DMS53 treated with DMSO at 0.1 percent for 48 hours (cell line): ENCODE measurements at regions not wholly inside any gene's neighbourhood (a gene's known extent, or its start where the extent isn't known, plus 50 kb on each side); places are given as distances from the start of the nearest gene placed in this dataset.
"Not testable (repeated sequence)": the region's sequence is repeated elsewhere in the genome, so short reads cannot be mapped to it uniquely, and the experiment has no call there.

Experiments used
- DNase-seq: peaks from one replicate; lab custom pipeline; 2025; ENCODE audit not compliant: unreplicated experiment; lab: John Stamatoyannopoulos, UW

DNA sequence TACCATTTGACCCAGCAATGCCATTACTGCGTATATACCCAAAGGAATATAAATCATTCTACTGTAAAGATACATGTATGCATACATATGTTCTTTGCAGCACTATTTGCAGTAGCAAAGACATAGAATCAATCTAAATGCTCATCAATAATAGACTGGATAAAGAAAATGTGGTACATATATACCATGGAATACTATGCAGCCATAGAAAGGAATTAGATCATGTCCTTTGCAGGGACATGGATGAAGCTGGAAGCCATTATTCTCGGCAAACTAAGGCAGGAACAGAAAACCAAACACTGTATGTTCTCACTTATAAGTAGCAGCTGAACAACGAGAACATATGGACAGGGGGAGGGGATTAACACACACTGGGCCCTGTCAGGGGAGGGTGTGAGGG, 54.8 kb upstream of the ZNF30 start:
- DNase-seq, result not testable (repeated sequence)

DNA sequence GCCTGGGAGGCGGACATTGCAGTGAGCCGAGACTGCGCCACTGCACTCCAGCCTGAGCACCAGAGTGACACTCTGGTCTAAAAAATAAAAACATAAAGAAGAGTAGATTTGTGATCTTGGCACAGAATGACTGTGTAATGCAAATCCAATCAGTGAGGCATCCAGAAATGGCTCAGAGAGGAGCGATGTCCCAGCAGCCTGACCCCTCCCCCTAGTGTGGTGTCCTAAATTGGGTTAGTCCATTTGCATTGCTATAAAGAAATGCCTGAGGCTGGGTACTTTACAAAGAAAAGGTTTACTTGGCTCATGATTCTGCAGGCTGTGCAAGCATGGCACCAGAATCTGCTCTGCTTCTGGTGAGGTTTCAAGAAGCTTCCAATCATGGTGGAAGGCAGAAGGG, 59.1 kb upstream of the ZNF30 start:
- no peak for DNase-seq

DNA sequence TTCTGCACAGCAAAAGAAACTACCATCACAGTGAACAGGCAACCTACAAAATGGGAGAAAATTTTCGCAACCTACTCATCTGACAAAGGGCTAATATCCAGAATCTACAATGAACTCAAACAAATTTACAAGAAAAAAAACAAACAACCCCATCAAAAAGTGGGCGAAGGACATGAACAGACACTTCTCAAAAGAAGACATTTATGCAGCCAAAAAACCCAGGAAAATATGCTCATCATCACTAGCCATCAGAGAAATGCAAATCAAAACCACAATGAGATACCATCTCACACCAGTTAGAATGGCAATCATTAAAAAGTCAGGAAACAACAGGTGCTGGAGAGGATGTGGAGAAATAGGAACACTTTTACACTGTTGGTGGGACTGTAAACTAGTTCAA, 61.5 kb upstream of the ZNF30 start:
- not testable (repeated sequence) for DNase-seq

DNA sequence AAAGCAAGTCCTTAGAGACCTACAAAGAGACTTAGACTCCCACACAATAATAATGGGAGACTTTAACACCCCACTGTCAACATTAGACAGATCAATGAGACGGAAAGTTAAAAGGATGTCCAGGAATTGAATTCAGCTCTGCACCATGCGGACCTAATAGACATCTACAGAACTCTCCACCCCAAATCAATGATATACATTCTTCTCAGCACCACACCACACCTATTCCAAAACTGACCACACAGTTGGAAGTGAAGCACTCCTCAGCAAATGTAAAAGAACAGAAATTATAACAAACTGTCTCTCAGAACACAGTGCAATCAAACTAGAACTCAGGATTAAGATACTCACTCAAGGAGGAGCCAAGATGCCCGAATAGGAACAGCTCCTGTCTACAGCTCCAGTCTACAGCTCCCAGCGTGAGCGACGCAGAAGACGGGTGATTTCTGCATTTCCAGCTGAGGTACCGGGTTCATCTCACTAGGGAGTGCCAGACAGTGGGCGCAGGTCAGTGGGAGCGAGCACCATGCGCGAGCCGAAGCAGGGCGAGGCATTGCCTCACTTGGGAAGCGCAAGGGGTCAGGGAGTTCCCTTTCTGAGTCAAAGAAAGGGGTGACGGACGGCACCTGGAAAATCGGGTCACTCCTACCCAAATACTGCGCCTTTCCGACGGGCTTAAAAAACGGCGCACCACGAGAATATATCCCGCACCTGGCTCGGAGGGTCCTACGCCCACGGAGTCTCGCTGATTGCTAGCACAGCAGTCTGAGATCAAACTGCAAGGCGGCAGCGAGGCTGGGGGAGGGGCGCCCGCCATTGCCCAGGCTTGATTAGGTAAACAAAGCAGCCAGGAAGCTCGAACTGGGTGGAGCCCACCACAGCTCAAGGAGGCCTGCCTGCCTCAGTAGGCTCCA, 66.6 kb upstream of the ZNF30 start:
- DNase-seq, result not testable (repeated sequence)

DNA sequence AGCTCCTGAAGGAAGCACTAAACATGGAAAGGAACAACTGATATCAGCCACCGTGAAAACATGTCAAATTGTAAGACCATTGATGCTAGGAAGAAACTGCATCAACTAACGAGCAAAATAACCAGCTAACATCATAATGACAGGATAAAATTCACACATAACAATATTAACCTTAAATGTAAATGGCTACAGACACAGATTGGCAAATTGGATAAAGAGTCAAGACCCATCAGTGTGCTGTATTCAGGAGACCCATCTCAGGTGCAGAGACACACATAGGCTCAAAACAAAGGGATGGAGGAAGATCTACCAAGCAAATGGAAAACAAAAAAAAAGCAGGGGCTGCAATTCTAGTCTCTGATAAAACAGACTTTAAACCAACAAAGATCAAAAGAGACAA, 67.4 kb upstream of the ZNF30 start:
- not testable (repeated sequence) for DNase-seq

DNA sequence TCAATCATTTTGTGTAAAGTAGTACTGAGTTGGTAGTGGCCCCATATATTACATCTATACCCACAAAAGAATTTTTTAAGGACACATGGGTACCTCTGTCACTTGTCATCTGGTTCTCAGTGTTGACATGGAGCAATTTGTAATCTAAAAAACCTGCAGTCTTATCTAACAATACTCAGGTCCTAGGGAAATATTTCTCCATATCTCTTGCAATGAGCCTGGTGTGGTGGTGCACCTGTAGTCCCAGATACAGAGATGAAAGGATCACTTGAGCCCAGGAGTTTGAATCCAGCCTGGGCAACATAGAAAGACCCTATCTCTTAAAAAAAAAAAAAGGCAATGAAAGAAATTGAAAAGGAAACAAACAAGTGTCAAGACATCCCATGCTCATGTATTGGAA, 70.7 kb upstream of the ZNF30 start:
- DNase-seq, result no peak

DNA sequence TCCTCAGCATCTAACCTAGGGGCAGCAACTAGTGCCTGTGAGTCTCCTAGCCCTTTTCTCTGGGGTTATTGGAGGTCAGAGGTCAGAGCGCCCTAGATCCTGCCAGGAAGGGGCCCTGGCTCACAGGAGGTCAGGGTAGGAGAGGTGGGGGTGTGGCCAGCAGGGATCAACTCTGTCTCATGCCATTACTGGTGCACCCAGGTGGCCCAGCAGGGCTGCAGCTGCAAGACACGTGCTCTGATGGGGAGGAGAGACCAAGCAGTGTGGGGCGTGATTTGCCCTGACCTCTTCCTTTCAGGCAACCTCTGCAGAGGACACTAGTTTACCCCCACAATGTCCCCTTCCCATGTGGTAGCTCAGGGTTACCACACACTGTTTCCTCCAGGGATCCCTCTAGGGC, 73.3 kb upstream of the ZNF30 start:
- no peak for DNase-seq

DNA sequence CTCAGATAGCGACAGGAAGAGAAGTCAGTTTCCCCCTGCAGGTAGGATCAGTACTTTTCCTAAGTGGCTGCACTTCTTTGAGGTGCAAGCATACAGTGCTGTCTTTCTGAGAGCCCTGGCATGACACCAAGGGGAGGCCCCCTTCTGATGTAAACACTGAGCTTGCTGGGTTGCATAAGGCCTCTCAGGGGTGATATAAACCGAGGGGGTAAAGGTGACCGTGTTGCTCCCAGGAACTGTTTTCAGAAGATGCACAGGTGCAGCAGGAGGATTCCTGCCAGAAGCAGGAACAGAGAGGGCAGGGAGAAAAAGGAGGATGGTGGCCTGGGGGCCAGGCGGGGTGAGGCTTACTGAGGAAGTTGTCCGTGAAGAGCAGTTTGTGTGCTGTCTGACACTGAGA, 74.0 kb upstream of the ZNF30 start:
- no peak for DNase-seq

DNA sequence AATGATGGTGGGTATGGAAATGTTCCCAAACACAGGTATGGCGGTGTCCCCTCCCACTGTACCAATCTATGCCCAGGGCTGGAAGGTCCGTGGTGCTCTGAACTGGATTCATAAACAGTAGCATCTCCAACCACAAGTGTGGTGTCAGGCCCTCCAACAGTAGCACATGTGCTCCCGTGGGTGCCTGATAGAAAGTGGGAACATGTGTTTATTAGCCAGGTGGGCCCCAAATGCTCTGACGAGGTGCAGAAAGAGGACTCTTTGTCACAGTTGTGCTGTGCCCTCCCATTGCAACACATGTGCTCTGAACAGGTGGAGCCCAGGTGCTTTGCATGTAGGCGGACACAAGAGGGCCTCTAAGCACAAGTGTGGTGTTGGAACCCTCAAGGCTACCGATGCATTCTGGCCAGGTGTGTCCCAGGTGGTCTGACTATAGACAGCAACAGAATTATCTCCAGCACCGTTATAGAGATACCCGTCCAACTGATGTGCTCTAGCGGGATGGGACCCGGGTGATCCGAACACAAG, 75.4 kb upstream of the ZNF30 start:
- peak; percentile 25 for DNase-seq

DNA sequence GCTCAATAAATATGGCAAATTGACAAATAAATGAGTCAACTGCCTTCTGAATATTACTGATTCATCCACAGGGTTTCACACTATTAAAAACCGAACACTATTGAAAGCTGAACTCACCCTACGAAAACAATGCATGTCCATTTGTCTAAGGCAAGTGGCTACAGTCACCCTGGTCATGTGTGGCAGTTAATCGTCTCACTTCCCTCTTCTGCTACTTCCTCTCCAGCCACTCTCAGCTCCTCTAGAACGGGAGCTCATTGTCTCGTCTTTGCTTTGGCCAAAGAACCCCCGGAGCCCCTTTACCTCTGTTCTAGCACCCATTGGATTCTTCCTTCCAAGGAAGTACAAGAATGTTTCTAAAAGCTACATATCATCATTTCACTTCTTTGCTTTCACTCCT, 74.4 kb upstream of the ZNF599 start:
- DNase-seq, result no peak

DNA sequence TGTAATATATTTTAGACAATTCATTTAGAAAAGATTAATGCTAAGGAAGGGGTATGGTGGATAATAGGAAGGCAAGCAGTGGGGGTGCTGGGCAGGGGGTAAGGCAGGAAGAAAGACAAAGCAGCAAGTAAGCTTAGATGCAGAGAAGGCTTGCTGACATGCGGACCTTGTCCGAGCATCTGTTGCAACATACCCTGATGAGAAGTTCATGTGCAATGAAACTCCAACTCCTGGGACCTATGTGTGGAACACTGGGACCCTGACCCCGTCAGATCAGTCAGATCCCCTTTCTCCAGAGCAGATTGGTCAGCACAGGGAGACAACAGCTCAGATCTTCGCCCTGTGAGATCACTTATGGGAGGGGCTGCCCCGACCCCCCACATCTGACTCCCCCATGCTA, 71.3 kb upstream of the ZNF599 start:
- no peak for DNase-seq

DNA sequence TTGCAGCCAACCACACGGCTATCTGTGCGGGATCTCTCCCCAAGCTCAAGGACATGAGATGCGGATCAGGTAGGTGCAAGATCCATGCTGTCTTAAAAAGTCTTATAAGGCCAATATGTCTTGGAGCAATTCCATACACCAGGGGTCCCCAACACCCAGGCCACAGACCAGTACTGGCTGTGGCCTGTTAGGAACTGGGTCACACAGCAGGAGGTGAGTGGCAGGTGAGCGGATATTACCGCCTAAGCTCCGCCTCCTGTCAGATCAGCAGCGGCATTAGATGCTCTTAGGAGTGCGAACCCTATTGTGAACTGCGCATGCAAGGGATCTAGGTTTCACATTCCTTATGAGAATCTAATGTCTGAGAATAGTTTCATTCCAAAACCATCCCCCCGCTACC, 68.8 kb upstream of the ZNF599 start:
- DNase-seq, result no peak

DNA sequence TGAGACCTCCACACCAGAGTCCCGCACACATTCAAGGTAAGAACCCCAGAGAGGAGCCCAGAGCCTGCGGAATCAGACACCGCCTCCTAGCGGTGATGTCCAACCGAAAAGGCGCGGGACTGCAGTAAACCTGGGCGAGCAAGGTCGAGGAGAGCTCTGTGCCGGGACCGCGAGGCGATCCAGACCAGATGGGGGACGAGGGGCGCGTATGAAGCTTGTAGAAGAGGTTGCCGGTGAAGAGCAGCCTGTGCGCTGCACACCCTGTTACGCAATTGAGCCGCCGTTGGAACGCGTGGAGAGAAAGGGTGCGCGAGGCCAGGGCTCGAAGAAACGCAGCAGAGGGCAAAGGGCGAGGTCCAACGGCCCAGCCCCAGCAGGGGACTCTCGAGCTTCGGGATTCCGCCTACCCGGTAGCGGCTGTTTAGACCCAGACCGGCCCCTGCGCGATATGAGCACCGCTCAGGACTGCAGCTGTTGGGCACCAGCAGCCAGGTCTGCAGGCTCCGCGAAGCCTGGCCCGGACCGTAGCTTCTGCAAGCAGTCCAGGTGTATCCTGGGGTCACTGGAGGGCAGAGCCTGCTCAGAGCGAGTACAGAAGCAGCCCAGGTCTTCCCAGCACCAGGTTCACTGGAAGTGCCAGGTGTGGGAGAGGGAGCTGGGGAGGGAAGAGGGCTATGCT, 65.9 kb upstream of the ZNF599 start:
- DNase-seq, result peak; percentile 49

DNA sequence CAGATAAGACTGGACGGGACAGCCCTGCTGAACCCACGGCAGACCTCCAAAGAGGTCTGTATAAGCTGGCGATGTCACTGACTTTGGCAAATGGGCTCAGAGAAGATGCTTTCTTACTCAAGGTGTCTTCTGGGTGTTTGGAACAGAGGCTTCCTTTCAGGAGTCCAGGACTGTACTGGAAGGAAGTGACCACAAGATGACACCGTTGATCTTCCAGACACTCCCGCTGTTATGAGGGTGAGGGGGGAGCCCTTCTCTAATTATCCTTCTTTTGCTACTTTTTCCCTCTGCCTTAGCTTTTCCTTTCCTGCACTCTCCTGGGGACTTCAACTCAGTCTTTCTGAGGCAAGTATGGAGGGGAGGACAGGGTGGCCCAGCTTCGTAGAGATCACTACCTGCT, 65.2 kb upstream of the ZNF599 start:
- peak; percentile 45 for DNase-seq

DNA sequence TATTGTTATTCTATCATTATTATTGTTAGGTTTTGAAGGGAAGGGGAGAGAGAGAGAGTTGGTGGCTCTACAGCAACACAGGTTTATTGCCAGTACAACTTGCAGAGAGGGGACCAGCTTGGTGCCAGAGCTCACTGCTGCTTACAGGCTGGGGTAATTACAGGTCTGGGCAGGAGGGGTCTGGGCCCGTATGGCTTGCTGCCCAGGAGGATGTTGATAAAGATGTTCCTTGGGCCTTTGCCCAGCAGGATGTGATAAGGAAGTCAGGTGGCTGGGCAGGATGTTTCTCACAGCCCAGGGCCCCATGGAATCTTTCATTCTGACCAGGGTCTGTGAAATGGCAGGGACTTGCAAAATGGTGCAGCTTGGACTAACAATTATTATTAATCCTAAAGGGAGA, 64.2 kb upstream of the ZNF599 start:
- no peak for DNase-seq

DNA sequence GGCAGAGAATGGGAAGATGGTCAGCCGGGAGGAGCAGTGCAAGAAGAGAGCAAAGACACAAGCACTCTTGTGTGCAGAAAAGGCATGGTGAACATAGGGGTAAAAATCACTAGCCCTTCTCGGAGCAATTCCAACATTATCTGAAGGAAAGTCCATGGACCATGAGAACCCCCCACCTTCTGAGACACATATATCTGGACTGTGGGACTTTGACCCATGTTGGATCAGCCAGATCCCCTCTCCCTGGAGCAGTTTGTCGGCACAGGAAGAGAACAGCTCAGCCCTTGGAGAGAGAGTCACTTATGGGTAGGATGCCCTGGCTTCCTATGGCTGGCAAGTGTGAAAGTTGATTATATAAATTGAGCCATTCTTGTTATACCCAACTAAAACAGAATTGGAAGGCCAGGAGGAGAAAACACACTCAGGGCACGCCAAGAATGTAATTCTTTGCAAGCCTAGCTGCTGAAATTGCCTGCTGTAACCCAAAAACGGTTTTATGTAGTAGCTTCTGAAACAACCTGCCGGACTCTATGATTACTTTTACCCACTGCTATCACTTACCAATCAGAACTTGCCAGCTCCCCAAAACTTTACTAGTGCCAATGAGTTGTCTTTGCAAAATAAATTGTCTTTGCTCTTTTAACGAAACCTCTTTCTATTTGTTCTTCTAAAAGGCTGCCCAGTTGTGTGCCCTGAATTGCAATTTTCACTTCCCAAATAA, 62.8 kb upstream of the ZNF599 start:
- DNase-seq, result no peak

DNA sequence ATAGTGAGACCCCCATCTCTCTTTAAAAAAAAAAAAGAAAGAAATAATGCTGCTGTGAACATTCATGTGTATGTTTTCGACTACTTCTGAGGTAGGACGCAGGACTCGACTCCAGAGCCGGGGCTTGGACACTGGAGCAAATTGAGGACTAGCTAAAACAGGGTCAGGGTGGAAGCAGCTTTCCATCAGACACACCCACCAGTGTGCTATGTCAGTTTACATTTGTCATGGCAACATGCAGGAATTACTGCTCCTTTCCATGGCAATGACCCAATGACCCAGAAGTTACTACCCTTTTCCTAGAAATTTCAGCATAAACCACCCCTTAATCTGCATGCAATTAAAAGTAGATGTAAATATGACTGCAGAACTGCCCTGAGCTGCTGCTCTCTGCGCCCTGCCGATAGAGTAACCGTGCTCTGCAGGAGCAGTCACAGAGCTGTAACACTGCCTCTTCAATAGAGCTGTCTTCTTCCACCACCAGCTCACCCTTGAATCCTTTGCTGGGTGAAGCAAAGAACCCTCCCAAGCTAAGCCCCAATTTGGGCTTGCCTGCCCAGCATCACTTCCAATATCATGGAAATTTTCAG, 61.6 kb upstream of the ZNF599 start:
- DNase-seq, result no peak

DNA sequence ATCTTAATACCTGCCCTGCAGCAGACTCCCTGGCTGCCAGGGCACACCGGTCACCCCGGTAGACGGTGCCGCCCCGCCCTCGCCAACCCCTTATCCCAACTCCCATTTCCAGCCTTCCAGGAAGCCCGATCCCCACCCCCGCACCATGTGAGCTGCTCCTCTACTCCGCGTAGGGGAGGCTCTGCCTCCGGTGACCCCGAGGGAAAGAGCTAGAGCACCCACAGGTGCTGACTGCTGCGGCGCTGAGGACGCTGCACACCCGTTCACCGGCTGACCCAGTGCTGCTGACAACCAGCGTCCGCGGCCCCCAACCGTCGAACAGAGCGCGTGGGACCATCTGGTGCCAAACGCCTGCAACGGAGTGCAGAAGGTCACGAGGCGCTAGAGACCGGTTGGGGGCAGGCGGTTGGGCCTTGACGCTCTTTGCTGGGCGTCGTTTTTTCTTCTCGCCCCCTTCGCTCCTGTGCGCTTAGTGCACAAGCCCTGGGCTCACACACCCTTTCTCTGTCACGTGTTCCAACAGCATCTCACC, 59.6 kb upstream of the ZNF599 start:
- no peak for DNase-seq

DNA sequence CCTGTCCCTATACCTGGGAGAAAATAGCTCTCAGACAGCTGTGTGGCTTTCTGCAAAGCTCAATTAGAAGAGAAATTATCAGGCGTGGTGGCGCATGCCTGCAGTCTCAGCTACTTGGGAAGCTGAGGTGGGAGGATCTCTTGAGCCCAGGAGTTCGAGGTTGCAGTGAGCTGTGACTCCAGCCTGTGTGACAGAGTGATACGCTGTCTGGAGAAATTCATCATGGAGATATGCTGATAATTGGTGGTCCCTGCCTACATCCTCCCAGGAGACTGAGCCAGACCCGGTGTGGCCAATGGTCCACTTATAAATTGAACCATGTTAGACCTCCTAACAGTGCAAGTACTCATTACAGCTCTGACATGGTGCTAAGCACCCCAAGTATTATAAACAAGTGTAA, 58.7 kb upstream of the ZNF599 start:
- no peak for DNase-seq

DNA sequence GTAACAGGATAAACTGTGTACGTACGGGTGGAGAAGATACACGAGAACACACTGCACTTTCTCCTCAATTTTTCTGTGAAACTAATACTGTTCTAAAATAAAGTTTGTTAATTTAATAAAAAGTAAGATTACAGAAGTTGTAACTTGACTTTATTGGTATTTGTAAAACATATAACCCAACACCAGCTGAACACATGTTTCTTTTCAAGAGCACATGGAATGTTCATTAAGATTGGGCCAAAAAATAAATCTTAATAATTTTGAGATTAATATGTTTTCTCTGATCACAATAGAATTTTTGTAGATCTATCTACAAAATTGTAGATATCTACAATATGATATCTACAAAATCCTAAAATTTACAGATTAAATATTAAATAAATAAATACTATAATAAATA, 55.1 kb upstream of the ZNF599 start:
- DNase-seq, result no peak

DNA sequence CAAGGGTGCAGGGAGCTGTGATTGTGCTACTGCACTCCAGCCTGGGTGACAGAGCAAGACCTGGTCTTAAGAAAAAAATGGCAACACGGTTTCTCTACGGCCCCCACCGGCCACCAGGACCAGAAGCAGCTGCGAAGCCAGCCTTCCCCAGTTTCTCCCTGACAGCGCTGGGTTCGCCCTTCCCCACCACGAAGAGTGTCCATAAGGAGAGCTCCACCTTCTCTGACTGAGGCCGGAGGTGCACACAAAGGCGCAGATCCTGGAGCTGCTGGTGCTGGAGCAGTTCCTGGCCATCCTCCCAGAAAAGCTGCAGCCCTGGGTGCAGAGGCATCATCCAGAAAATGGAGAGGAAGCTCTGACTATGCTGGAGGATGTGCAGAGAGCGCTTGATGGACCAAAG, 52.2 kb upstream of the ZNF599 start:
- no peak for DNase-seq
